HCT116 (cell line): ENCODE measurements at regions not wholly inside any gene's neighbourhood (a gene's known extent, or its start where the extent isn't known, plus 50 kb on each side); places are given as distances from the start of the nearest gene placed in this dataset.

ENCODE experiments used
- CEBPB ChIP-seq: IDR thresholded peaks from 2 replicates; pipeline ENCODE4 v1.6.1; 2012; ENCODE audit warnings: low read depth
- EGR1 ChIP-seq: IDR thresholded peaks from 2 replicates; pipeline ENCODE4 v1.6.1; 2012; ENCODE audit warnings: low read depth
- POLR2A ChIP-seq: IDR thresholded peaks from 2 replicates; pipeline ENCODE4 v1.7.0; 2011; ENCODE audit warnings: borderline replicate concordance; ENCODE audit not compliant: insufficient read depth, insufficient read length; ENCODE audit errors: extremely low read depth
- POLR2AphosphoS5 ChIP-seq: IDR thresholded peaks from 2 replicates; pipeline ENCODE4 v1.6.1; 2011; ENCODE audit warnings: mild to moderate bottlenecking, low read depth, low read length, moderate library complexity
- RAD21 ChIP-seq: IDR thresholded peaks from 2 replicates; pipeline ENCODE4 v1.6.1; 2012; ENCODE audit warnings: low read depth, mild to moderate bottlenecking
- YY1 ChIP-seq: IDR thresholded peaks from 2 replicates; pipeline ENCODE4 v1.6.1; 2011; ENCODE audit warnings: low read length, low read depth, moderate library complexity, mild to moderate bottlenecking; ENCODE audit not compliant: insufficient replicate concordance; ENCODE audit errors: extremely low read depth
- TF ChIP-seq, protein P1 (sequence below): IDR thresholded peaks from 2 replicates; pipeline ENCODE4 v1.6.1; 2012; ENCODE audit warnings: low read depth
- TF ChIP-seq, protein P2 (sequence below), 3 experiments: fragments of 200-600 bp in 1 of 3; sonication (generic) in 1 of 3; IDR thresholded peaks in 2 of 3; conservative IDR thresholded peaks in 1 of 3; 2 replicates each; pipeline ENCODE4 v1.5.1; 2012 to 2017; ENCODE audit warnings: low read depth in 2 of 3, low read length in 2 of 3, antibody characterized with exemption in 1 of 3, borderline replicate concordance in 1 of 3, control low read depth in 1 of 3, mild to moderate bottlenecking in 1 of 3, mixed read lengths in 1 of 3, mixed run types in 1 of 3, moderate library complexity in 1 of 3; ENCODE audit not compliant: insufficient read depth in 1 of 3

- TF ChIP-seq, protein P1, sequence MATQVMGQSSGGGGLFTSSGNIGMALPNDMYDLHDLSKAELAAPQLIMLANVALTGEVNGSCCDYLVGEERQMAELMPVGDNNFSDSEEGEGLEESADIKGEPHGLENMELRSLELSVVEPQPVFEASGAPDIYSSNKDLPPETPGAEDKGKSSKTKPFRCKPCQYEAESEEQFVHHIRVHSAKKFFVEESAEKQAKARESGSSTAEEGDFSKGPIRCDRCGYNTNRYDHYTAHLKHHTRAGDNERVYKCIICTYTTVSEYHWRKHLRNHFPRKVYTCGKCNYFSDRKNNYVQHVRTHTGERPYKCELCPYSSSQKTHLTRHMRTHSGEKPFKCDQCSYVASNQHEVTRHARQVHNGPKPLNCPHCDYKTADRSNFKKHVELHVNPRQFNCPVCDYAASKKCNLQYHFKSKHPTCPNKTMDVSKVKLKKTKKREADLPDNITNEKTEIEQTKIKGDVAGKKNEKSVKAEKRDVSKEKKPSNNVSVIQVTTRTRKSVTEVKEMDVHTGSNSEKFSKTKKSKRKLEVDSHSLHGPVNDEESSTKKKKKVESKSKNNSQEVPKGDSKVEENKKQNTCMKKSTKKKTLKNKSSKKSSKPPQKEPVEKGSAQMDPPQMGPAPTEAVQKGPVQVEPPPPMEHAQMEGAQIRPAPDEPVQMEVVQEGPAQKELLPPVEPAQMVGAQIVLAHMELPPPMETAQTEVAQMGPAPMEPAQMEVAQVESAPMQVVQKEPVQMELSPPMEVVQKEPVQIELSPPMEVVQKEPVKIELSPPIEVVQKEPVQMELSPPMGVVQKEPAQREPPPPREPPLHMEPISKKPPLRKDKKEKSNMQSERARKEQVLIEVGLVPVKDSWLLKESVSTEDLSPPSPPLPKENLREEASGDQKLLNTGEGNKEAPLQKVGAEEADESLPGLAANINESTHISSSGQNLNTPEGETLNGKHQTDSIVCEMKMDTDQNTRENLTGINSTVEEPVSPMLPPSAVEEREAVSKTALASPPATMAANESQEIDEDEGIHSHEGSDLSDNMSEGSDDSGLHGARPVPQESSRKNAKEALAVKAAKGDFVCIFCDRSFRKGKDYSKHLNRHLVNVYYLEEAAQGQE = no peak
- TF ChIP-seq YY1 (no peak), RAD21 (no peak), POLR2AphosphoS5 (no peak), EGR1 (no peak), POLR2A (no peak), CEBPB (no peak)
- TF ChIP-seq, protein P2, sequence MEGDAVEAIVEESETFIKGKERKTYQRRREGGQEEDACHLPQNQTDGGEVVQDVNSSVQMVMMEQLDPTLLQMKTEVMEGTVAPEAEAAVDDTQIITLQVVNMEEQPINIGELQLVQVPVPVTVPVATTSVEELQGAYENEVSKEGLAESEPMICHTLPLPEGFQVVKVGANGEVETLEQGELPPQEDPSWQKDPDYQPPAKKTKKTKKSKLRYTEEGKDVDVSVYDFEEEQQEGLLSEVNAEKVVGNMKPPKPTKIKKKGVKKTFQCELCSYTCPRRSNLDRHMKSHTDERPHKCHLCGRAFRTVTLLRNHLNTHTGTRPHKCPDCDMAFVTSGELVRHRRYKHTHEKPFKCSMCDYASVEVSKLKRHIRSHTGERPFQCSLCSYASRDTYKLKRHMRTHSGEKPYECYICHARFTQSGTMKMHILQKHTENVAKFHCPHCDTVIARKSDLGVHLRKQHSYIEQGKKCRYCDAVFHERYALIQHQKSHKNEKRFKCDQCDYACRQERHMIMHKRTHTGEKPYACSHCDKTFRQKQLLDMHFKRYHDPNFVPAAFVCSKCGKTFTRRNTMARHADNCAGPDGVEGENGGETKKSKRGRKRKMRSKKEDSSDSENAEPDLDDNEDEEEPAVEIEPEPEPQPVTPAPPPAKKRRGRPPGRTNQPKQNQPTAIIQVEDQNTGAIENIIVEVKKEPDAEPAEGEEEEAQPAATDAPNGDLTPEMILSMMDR (IDR thresholded peaks at IDR 0.05 in 2 of 3, conservative IDR thresholded peaks at IDR 0.05 in 1 of 3; ENCODE audit: borderline replicate concordance in 1 of 3, insufficient read depth in 1 of 3, low read depth in 2 of 3, low read length in 2 of 3) = no peak
Measured at GRCh38 chr4:122229857-122230256, 77.7 kb downstream of the BLTP1 start.
